A549 (cell line): ENCODE measurements at regions not wholly inside any gene's neighbourhood (a gene's known extent, or its start where the extent isn't known, plus 50 kb on each side); places are given as distances from the start of the nearest gene placed in this dataset.

Source experiments
- CTCF ChIP-seq: fragments of >200 bp; sonication (Bioruptor Twin); formaldehyde crosslinking; IDR thresholded peaks from 3 replicates; pipeline ENCODE4 v1.5.1; 2016
- EP300 ChIP-seq, 2 experiments: fragments of >200 bp; sonication (Bioruptor Twin); formaldehyde crosslinking; IDR thresholded peaks; 2 replicates in 1 of 2; 3 replicates in 1 of 2; pipeline ENCODE4 v1.6.1; 2016 to 2017
- ESRRA ChIP-seq: fragments of 150-350 bp; IDR thresholded peaks from 2 replicates; pipeline ENCODE4 v1.6.1; 2014; ENCODE audit warnings: mild to moderate bottlenecking, low read length, borderline replicate concordance
- MAX ChIP-seq: IDR thresholded peaks from 2 replicates; pipeline ENCODE4 v1.6.1; 2012
- POLR2A ChIP-seq: IDR thresholded peaks from 2 replicates; pipeline ENCODE4 v1.6.1; 2012; ENCODE audit warnings: mild to moderate bottlenecking, low read length
- REST ChIP-seq: fragments of 200-600 bp; sonication (generic); IDR thresholded peaks from 2 replicates; pipeline ENCODE4 v1.6.1; 2016; ENCODE audit warnings: antibody characterized with exemption, mild to moderate bottlenecking, moderate library complexity
- SMC3 ChIP-seq: fragments of >200 bp; sonication (Bioruptor Twin); formaldehyde crosslinking; IDR thresholded peaks from 3 replicates; pipeline ENCODE4 v1.6.1; 2018; ENCODE audit warnings: inconsistent platforms

- no peak for TF ChIP-seq EP300 (IDR thresholded peaks at IDR 0.05)
- TF ChIP-seq POLR2A, result no peak
- TF ChIP-seq ESRRA, result no peak
- TF ChIP-seq MAX, result no peak
- no peak for TF ChIP-seq CTCF
- TF ChIP-seq REST, result no peak
- no peak for TF ChIP-seq SMC3
Measured at GRCh38 chr6:141539617-141540016, 593.1 kb upstream of the GJE1 start.
